ENCODE measurements at regions not wholly inside any gene's neighbourhood (a gene's known extent, or its start where the extent isn't known, plus 50 kb on each side); places are given as distances from the start of the nearest gene placed in this dataset.
"Not testable (repeated sequence)": the region's sequence is repeated elsewhere in the genome, so short reads cannot be mapped to it uniquely, and the experiment has no call there.

DNA sequence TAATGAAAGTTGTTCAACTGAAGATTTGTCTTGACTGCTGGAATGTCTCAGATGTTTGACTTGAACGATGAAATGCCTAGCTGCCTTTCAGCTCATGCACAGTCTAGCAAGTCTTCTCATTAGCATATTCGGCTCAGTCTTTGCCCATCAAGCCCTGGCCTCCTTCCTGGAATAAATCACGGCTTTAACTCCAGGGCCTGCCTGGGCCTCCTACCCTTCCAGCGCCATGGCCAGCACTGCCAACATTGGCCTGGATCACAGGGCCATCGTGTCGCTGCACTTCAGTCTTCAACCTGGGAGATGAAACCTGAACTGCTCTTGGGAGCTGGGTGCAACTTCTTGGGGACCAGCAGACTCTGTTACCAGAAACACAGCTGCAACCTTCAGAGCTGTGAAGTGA, 126.7 kb upstream of the TMEM260 start:
- H3K9ac ChIP-seq = no peak overlapping the region
- no peak for DNase-seq
- ChIA-PET POLR2A (no interaction called here), CTCF (no interaction called here)
- no peaks in the 10 kb centered on the region for H3K79me2 ChIP-seq (ENCODE audit: insufficient read depth)
- no peak for TF ChIP-seq IRF3 (IDR thresholded peaks at IDR 0.05; ENCODE audit: low read depth, low read length)
- no peak for TF ChIP-seq CHD2 (IDR thresholded peaks at IDR 0.05; ENCODE audit: low read length, partially characterized antibody)
- no peak for TF ChIP-seq TAF1 (IDR thresholded peaks at IDR 0.05; ENCODE audit: borderline replicate concordance, low read depth, low read length)
- no peak for TF ChIP-seq GABPA (IDR thresholded peaks at IDR 0.05; ENCODE audit: low read depth)
- no peak overlapping the region for H2AFZ ChIP-seq (ENCODE audit: low read depth)
- no peak overlapping the region for H3K4me3 ChIP-seq (ENCODE audit: low read depth in 2 of 2, low read length in 1 of 2)
- no peaks in the 10 kb centered on the region for H3K36me3 ChIP-seq (replicated peaks in 1 of 2; ENCODE audit: control insufficient read depth in 1 of 2, insufficient read depth in 2 of 2, low read length in 1 of 2)
- H4K20me1 ChIP-seq (ENCODE audit: insufficient read depth) = no peaks in the 10 kb centered on the region
- H3K9me3 ChIP-seq = no peaks in the 10 kb centered on the region; the same call in 1 of the 2 replicates
- H3K27me3 ChIP-seq (ENCODE audit: insufficient read depth) = no peaks in the 10 kb centered on the region
- WGBS (ENCODE audit: low lambda C conversion rate) = 11% methylated on average over 5 of the region's 6 CpGs
- no peaks in the 10 kb centered on the region for H3F3A ChIP-seq (replicated peaks; ENCODE audit: insufficient read depth)
- no peaks in the 10 kb centered on the region for H3K4me1 ChIP-seq (ENCODE audit: control insufficient read depth in 1 of 2, insufficient read depth in 2 of 2, low read depth in 1 of 2, low read length in 1 of 2)
- no peak overlapping the region for H3K27ac ChIP-seq (ENCODE audit: low read depth in 2 of 2, low read length in 1 of 2)
- no peaks in the 10 kb centered on the region for H3K9me2 ChIP-seq
- no peak overlapping the region for H3K4me2 ChIP-seq

- H3K9me3 ChIP-seq; H3K4me3 ChIP-seq (ENCODE audit: low read depth in 2 of 2, low read length in 1 of 2); H3K27ac ChIP-seq (ENCODE audit: low read depth in 2 of 2, low read length in 1 of 2); H3K36me3 ChIP-seq (replicated peaks in 1 of 2; ENCODE audit: control insufficient read depth in 1 of 2, insufficient read depth in 2 of 2, low read length in 1 of 2); H3K4me2 ChIP-seq; CTCF ChIA-PET; H3K4me1 ChIP-seq (ENCODE audit: control insufficient read depth in 1 of 2, insufficient read depth in 2 of 2, low read depth in 1 of 2, low read length in 1 of 2); H3K9me2 ChIP-seq; H3K79me2 ChIP-seq (ENCODE audit: insufficient read depth); H3K27me3 ChIP-seq (ENCODE audit: insufficient read depth); H4K20me1 ChIP-seq (ENCODE audit: insufficient read depth); DNase-seq; POLR2A ChIA-PET; H3F3A ChIP-seq (replicated peaks; ENCODE audit: insufficient read depth); H2AFZ ChIP-seq (ENCODE audit: low read depth); H3K9ac ChIP-seq: not testable (repeated sequence)
- 0% methylated on average over 1 of the region's 3 CpGs for WGBS (ENCODE audit: low lambda C conversion rate)
Observed at GRCh38 chr14:56454680-56455079, 124.9 kb upstream of the TMEM260 start.

GRCh38 chr14:56460469-56460868, 119.1 kb upstream of the TMEM260 start:
- Histone ChIP-seq H3K4me3 (ENCODE audit: low read depth in 2 of 2, low read length in 1 of 2) (no peak overlapping the region), H3K4me2 (no peak overlapping the region), H3K79me2 (ENCODE audit: insufficient read depth) (no peaks in the 10 kb centered on the region), H3K9ac (no peak overlapping the region), H3K36me3 (replicated peaks in 1 of 2; ENCODE audit: control insufficient read depth in 1 of 2, insufficient read depth in 2 of 2, low read length in 1 of 2) (no peaks in the 10 kb centered on the region), H3K27ac (ENCODE audit: low read depth in 2 of 2, low read length in 1 of 2) (no peak overlapping the region), H3K4me1 (ENCODE audit: control insufficient read depth in 1 of 2, insufficient read depth in 2 of 2, low read depth in 1 of 2, low read length in 1 of 2) (no peaks in the 10 kb centered on the region), H4K20me1 (ENCODE audit: insufficient read depth) (no peaks in the 10 kb centered on the region), H3F3A (replicated peaks; ENCODE audit: insufficient read depth) (no peaks in the 10 kb centered on the region), H3K27me3 (ENCODE audit: insufficient read depth) (no peaks in the 10 kb centered on the region), H2AFZ (ENCODE audit: low read depth) (no peak overlapping the region), H3K9me2 (no peaks in the 10 kb centered on the region), H3K9me3 (no peaks in the 10 kb centered on the region)
- POLR2A ChIA-PET = no interaction called here
- WGBS (ENCODE audit: low lambda C conversion rate) = 8% methylated on average over 2 of the region's 2 CpGs
- CTCF ChIA-PET = interaction anchor here (1.1 to 4.5 kb wide), 2 partner anchors 14 to 31 kb away, joined by 3 to 27 read pairs; no protein-coding TSS in a partner anchor
- TF ChIP-seq RFX5 (IDR thresholded peaks at IDR 0.05; ENCODE audit: low read length) (no peak), MEF2A (IDR thresholded peaks at IDR 0.05; ENCODE audit: borderline replicate concordance, low read depth) (no peak), JUND (IDR thresholded peaks at IDR 0.05) (no peak), USF2 (IDR thresholded peaks at IDR 0.05; ENCODE audit: borderline replicate concordance, low read depth, low read length) (no peak), NRF1 (IDR thresholded peaks at IDR 0.05; ENCODE audit: low read depth, low read length) (no peak), RXRA (IDR thresholded peaks at IDR 0.05; ENCODE audit: borderline replicate concordance, low read depth) (no peak)
- no peak for DNase-seq

All from SK-N-SH (cell line).